Liver (tissue), 3 donors: ENCODE measurements at regions not wholly inside any gene's neighbourhood (a gene's known extent, or its start where the extent isn't known, plus 50 kb on each side); places are given as distances from the start of the nearest gene placed in this dataset.

ENCODE experiments used
- CTCF ChIP-seq: fragments of 150-350 bp; IDR thresholded peaks from 2 replicates; pipeline ENCODE4 v1.5.1; 2017; ENCODE audit warnings: improper control_type of control experiment, low read depth, low read length; ENCODE audit not compliant: missing input control
- EGR1 ChIP-seq, 2 donors: IDR thresholded peaks; 2 replicates each; pipeline ENCODE4 v1.6.1; 2016 to 2018; ENCODE audit warnings: antibody characterized with exemption in 2 of 2, low read depth in 2 of 2
- MAX ChIP-seq: IDR thresholded peaks from 2 replicates; pipeline ENCODE4 v1.6.1; 2016; ENCODE audit warnings: antibody characterized with exemption
- YY1 ChIP-seq: IDR thresholded peaks from 2 replicates; pipeline ENCODE4 v1.6.1; 2016; ENCODE audit warnings: antibody characterized with exemption, mild to moderate bottlenecking
- donor health status: healthy.
- donor health status: healthy.

GRCh38 chr3:127395663-127396355 is 108.0 kb upstream of the PRR20G start:
- TF ChIP-seq CTCF (no peak), EGR1 (IDR thresholded peaks at IDR 0.05; ENCODE audit: low read depth in 2 of 2) (no peak), YY1 (no peak), MAX (no peak)
